Kidney epithelial cell (primary cell): ENCODE measurements at regions not wholly inside any gene's neighbourhood (a gene's known extent, or its start where the extent isn't known, plus 50 kb on each side); places are given as distances from the start of the nearest gene placed in this dataset.

Experiments
- DNase-seq: peaks from one replicate; pipeline ENCODE4 v3.0.0-alpha.2; 2010; ENCODE audit warnings: low read depth
- H3K27me3 ChIP-seq: 2 replicates; pipeline ENCODE4 v1.6.0; 2011; ENCODE audit warnings: low read length; ENCODE audit not compliant: control insufficient read depth, insufficient read depth
- H3K36me3 ChIP-seq: 2 replicates; pipeline ENCODE4 v1.5.1; 2011; ENCODE audit warnings: low read length; ENCODE audit not compliant: control insufficient read depth, insufficient read depth
- H3K4me3 ChIP-seq: 2 replicates; pipeline ENCODE4 v1.5.1; 2011; ENCODE audit warnings: low read depth, mild to moderate bottlenecking, control low read depth, low read length
- CTCF ChIP-seq: IDR thresholded peaks from 2 replicates; pipeline ENCODE4 v1.5.1; 2011; ENCODE audit warnings: mild to moderate bottlenecking, moderate library complexity, low read length, control low read depth, inconsistent platforms; ENCODE audit not compliant: insufficient read depth, poor library complexity, severe bottlenecking

GRCh38 chr19:56971230-56971629 is 130.7 kb upstream of the PEG3 start:
- no peak for DNase-seq
- no peaks in the 10 kb centered on the region for H3K27me3 ChIP-seq
- no peaks in the 10 kb centered on the region for H3K36me3 ChIP-seq
- no peak for TF ChIP-seq CTCF
- no peak overlapping the region for H3K4me3 ChIP-seq

GRCh38 chr19:56972291-56972841 is 131.8 kb upstream of the PEG3 start:
- DNase-seq: no peak
- no peak for TF ChIP-seq CTCF
- no peaks in the 10 kb centered on the region for H3K27me3 ChIP-seq
- H3K4me3 ChIP-seq: no peak overlapping the region
- H3K36me3 ChIP-seq: no peaks in the 10 kb centered on the region

- DNase-seq: no peak
- no peak for TF ChIP-seq CTCF
- no peaks in the 10 kb centered on the region for H3K27me3 ChIP-seq
These were observed 133.4 kb upstream of the PEG3 start for GRCh38 chr19:56973713-56974555.

GRCh38 chr19:56974556-56975207 is 134.2 kb upstream of the PEG3 start:
- TF ChIP-seq CTCF: no peak
- no peak overlapping the region for H3K4me3 ChIP-seq
- no peak for DNase-seq
- no peaks in the 10 kb centered on the region for H3K27me3 ChIP-seq
- no peaks in the 10 kb centered on the region for H3K36me3 ChIP-seq

More at GRCh38 chr19:56973713-56974555, 133.4 kb upstream of the PEG3 start:
- H3K36me3 ChIP-seq: no peaks in the 10 kb centered on the region
- H3K4me3 ChIP-seq: no peak overlapping the region

GRCh38 chr19:56976300-56976699 is 135.8 kb upstream of the PEG3 start:
- no peak for TF ChIP-seq CTCF
- Histone ChIP-seq H3K4me3 (no peak overlapping the region), H3K36me3 (no peaks in the 10 kb centered on the region), H3K27me3 (no peaks in the 10 kb centered on the region)
- no peak for DNase-seq
